AG09319 (cell line): ENCODE measurements at regions not wholly inside any gene's neighbourhood (a gene's known extent, or its start where the extent isn't known, plus 50 kb on each side); places are given as distances from the start of the nearest gene placed in this dataset.

Source experiments
- DNase-seq: peaks from one replicate; pipeline ENCODE4 v3.0.0-alpha.2; 2010; ENCODE audit warnings: low read depth; ENCODE audit errors: extremely low read depth
- CTCF ChIP-seq: IDR thresholded peaks from 2 replicates; pipeline ENCODE4 v1.5.1; 2011; ENCODE audit warnings: low read depth, mild to moderate bottlenecking, inconsistent platforms, low read length, moderate library complexity

GRCh38 chr12:16849473-16849872 is 243.5 kb upstream of the LMO3 start:
- TF ChIP-seq CTCF = no peak
- no peak for DNase-seq

- TF ChIP-seq CTCF = no peak
- DNase-seq = no peak
Observed at GRCh38 chr12:16844875-16845274, 238.9 kb upstream of the LMO3 start.

GRCh38 chr12:16833376-16834015 is 227.5 kb upstream of the LMO3 start:
- TF ChIP-seq CTCF = no peak
- no peak for DNase-seq

- DNase-seq = no peak
Observed at GRCh38 chr12:16828891-16829290, 222.9 kb upstream of the LMO3 start.

GRCh38 chr12:16807731-16808130 is 201.8 kb upstream of the LMO3 start:
- TF ChIP-seq CTCF = no peak
- DNase-seq = no peak

More at GRCh38 chr12:16828891-16829290, 222.9 kb upstream of the LMO3 start:
- TF ChIP-seq CTCF = no peak

- no peak for TF ChIP-seq CTCF
- no peak for DNase-seq
Observed at GRCh38 chr12:16796168-16796567, 190.2 kb upstream of the LMO3 start.

GRCh38 chr12:16789204-16789790 is 183.3 kb upstream of the LMO3 start:
- no peak for TF ChIP-seq CTCF
- DNase-seq = no peak
